OCI-LY7 (cell line): ENCODE measurements at regions not wholly inside any gene's neighbourhood (a gene's known extent, or its start where the extent isn't known, plus 50 kb on each side); places are given as distances from the start of the nearest gene placed in this dataset.

ENCODE experiments used
- BruUV-seq: library from RNA; stranded (reverse); fragments of 400-500 nt; replicated peaks from 2 replicates; lab custom pipeline; 2021; lab: Mats Ljungman, UMichigan
- CTCF ChIA-PET: fragments of 300-600 bp; sonication (Branson Sonifier 250); formaldehyde crosslinking; loops from one replicate; lab custom pipeline; 2022; ENCODE audit warnings: antibody characterized with exemption; ENCODE audit not compliant: unreplicated experiment; lab: Charles Lee
- POLR2A ChIA-PET: fragments of 300-600 bp; sonication (Branson Sonifier 250); formaldehyde crosslinking; loops from one replicate; lab custom pipeline; 2022; ENCODE audit warnings: antibody characterized with exemption; lab: Charles Lee
- DNase-seq: peaks from one replicate; pipeline ENCODE4 v3.0.0-alpha.2; 2015; ENCODE audit warnings: low spot score
- H2AFZ ChIP-seq: fragments of 200-600 bp; sonication (generic), shearing (Covaris generic); 2 replicates; pipeline ENCODE4 v1.6.1; 2014; ENCODE audit warnings: mild to moderate bottlenecking, antibody characterized with exemption, low read length, moderate library complexity
- H3K27ac ChIP-seq: fragments of 200-600 bp; sonication (generic); 2 replicates; pipeline ENCODE4 v1.5.1; 2014; ENCODE audit warnings: mixed run types, low read depth, mild to moderate bottlenecking, moderate library complexity, low read length, inconsistent platforms; ENCODE audit not compliant: poor library complexity, severe bottlenecking
- H3K36me3 ChIP-seq: fragments of 200-600 bp; sonication (generic); 2 replicates; pipeline ENCODE4 v1.6.1; 2014; ENCODE audit warnings: mild to moderate bottlenecking, antibody characterized with exemption, low read length, moderate library complexity, mixed read lengths; ENCODE audit not compliant: insufficient read depth
- H3K4me1 ChIP-seq: fragments of 200-600 bp; sonication (generic); 2 replicates; pipeline ENCODE4 v1.5.1; 2014; ENCODE audit warnings: mild to moderate bottlenecking, low read length; ENCODE audit not compliant: insufficient read depth, poor library complexity, severe bottlenecking
- H3K4me2 ChIP-seq: fragments of 200-600 bp; sonication (generic); 2 replicates; pipeline ENCODE4 v1.6.1; 2014; ENCODE audit warnings: mild to moderate bottlenecking, low read length
- H3K4me3 ChIP-seq: fragments of 200-600 bp; sonication (generic); 2 replicates; pipeline ENCODE4 v1.5.1; 2014; ENCODE audit warnings: mild to moderate bottlenecking, low read depth, low read length; ENCODE audit not compliant: poor library complexity, severe bottlenecking
- H3K79me2 ChIP-seq: fragments of 200-600 bp; sonication (generic); 2 replicates; pipeline ENCODE4 v1.6.1; 2016; ENCODE audit warnings: low read depth, mild to moderate bottlenecking, low read length, moderate library complexity, mixed read lengths; ENCODE audit not compliant: insufficient read depth
- H3K9me2 ChIP-seq: fragments of 200-600 bp; sonication (generic); 2 replicates; pipeline ENCODE4 v1.6.1; 2016; ENCODE audit warnings: mild to moderate bottlenecking, low read length, mixed read lengths; ENCODE audit not compliant: insufficient read depth
- H3K9me3 ChIP-seq: fragments of 200-600 bp; sonication (generic); 2 replicates; pipeline ENCODE4 v1.6.1; 2014; ENCODE audit warnings: mild to moderate bottlenecking, mixed run types, low read length, mixed read lengths
- H4K20me1 ChIP-seq: fragments of 200-600 bp; sonication (generic); 2 replicates; pipeline ENCODE4 v1.6.1; 2014; ENCODE audit warnings: mild to moderate bottlenecking, antibody characterized with exemption, low read length, moderate library complexity, mixed read lengths; ENCODE audit not compliant: insufficient read depth
- CTCF ChIP-seq: fragments of 200-600 bp; sonication (generic); conservative IDR thresholded peaks from 2 replicates; pipeline ENCODE4 v1.5.1; 2014; ENCODE audit warnings: mild to moderate bottlenecking, antibody characterized with exemption, low read length, moderate library complexity, mixed read lengths
- EZH2phosphoT487 ChIP-seq: fragments of 200-600 bp; sonication (generic); IDR thresholded peaks from 2 replicates; pipeline ENCODE4 v1.6.1; 2018; ENCODE audit warnings: low read depth, borderline replicate concordance, mild to moderate bottlenecking, mixed run types, antibody characterized with exemption, low read length, moderate library complexity, mixed read lengths
- intact Hi-C: fragments of 100-400 bp; cut with micrococcal nuclease; formaldehyde crosslinking; loops from one replicate; pipeline ENCODE4 v1.10.0; 2022; ENCODE audit not compliant: unreplicated experiment

- Histone ChIP-seq H4K20me1 (no peaks in the 10 kb centered on the region), H3K9me3 (no peaks in the 10 kb centered on the region), H3K9me2 (no peaks in the 10 kb centered on the region), H3K4me2 (no peak overlapping the region), H3K27ac (no peak overlapping the region), H3K36me3 (no peaks in the 10 kb centered on the region), H3K4me3 (no peak overlapping the region), H2AFZ (no peak overlapping the region), H3K79me2 (no peaks in the 10 kb centered on the region), H3K4me1 (no peaks in the 10 kb centered on the region)
- intact Hi-C loops: no loop called here
- TF ChIP-seq EZH2phosphoT487 (no peak), CTCF (no peak)
- BruUV-seq: no TSS peak
- CTCF ChIA-PET: no interaction called here
- POLR2A ChIA-PET: interaction anchor here (0.7 kb wide), 1 partner anchor 992 kb away, joined by 3 read pairs; no protein-coding TSS in a partner anchor
- DNase-seq: no peak
Measured at GRCh38 chr7:131861620-131862346, 305.4 kb upstream of the PODXL start.

- POLR2A ChIA-PET: interaction anchor here (0.7 kb wide), 1 partner anchor 349 kb away, joined by 4 read pairs; no protein-coding TSS in a partner anchor
- TF ChIP-seq CTCF (peak; percentile 85), EZH2phosphoT487 (no peak)
- H3K4me1 ChIP-seq: no peaks in the 10 kb centered on the region
- H3K9me2 ChIP-seq: no peaks in the 10 kb centered on the region
- intact Hi-C loops: no loop called here
- H4K20me1 ChIP-seq: no peaks in the 10 kb centered on the region
- H3K79me2 ChIP-seq: no peaks in the 10 kb centered on the region
- no peak overlapping the region for H3K27ac ChIP-seq
- no peak overlapping the region for H2AFZ ChIP-seq
- CTCF ChIA-PET: no interaction called here
- peak; percentile 29 for DNase-seq
- 0 out of 2 replicates have a peak, but pooled peaks cover 5% of the 10 kb centered on the region for H3K9me3 ChIP-seq
- no TSS peak for BruUV-seq
- H3K36me3 ChIP-seq: no peaks in the 10 kb centered on the region
- H3K4me2 ChIP-seq: no peak overlapping the region
- H3K4me3 ChIP-seq: no peak overlapping the region
Measured at GRCh38 chr7:131859147-131859821, 302.9 kb upstream of the PODXL start.

- DNase-seq: no peak
- Histone ChIP-seq H3K9me2 (no peaks in the 10 kb centered on the region), H3K36me3 (no peaks in the 10 kb centered on the region), H3K4me2 (no peak overlapping the region), H3K27ac (no peak overlapping the region), H2AFZ (no peak overlapping the region), H3K79me2 (no peaks in the 10 kb centered on the region), H3K4me3 (no peak overlapping the region), H3K9me3 (0 out of 2 replicates have a peak, but pooled peaks cover 6% of the 10 kb centered on the region), H3K4me1 (no peaks in the 10 kb centered on the region), H4K20me1 (no peaks in the 10 kb centered on the region)
- no peak for TF ChIP-seq CTCF
- TF ChIP-seq EZH2phosphoT487: no peak
- CTCF ChIA-PET: no interaction called here
- no TSS peak for BruUV-seq
- intact Hi-C loops: no loop called here
- POLR2A ChIA-PET: interaction anchor here (0.7 kb wide), 1 partner anchor 349 kb away, joined by 4 read pairs; no protein-coding TSS in a partner anchor
Measured at GRCh38 chr7:131858611-131859010, 302.2 kb upstream of the PODXL start.
